ENCODE measurements at regions not wholly inside any gene's neighbourhood (a gene's known extent, or its start where the extent isn't known, plus 50 kb on each side); places are given as distances from the start of the nearest gene placed in this dataset.

DNA sequence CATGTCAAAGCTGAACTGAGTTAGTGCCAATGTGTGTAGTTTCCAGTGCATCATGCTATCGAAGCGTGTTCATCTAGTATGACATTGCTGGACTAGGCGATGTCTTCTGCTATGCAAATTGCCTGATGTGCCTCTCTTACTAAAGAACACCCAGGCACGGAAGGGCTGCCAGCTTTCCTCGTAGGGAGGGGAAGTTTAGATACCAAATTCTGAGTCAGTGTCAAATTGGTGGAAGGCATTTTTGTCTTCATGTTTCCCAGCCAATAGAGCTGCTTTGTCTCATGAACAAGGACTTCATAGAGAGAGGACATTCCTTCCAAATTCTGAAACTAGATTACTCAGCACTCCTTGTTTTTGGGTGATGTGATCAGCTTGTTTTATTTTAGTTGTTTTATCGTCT is 320.1 kb downstream of the BTBD3 start:
- H3K27me3 ChIP-seq (replicated peaks in 1 of 4; ENCODE audit: control extremely low read depth in 1 of 4, control insufficient read depth in 3 of 4, insufficient read depth in 4 of 4, low read length in 3 of 4): no peaks in the 10 kb centered on the region
- H3K79me2 ChIP-seq (ENCODE audit: control insufficient read depth, insufficient read depth, low read length): no peaks in the 10 kb centered on the region
- no peak for TF ChIP-seq EZH2 (IDR thresholded peaks at IDR 0.05; ENCODE audit: borderline replicate concordance, insufficient read depth, low read depth, low read length, poor library complexity, severe bottlenecking)
- TF ChIP-seq, protein P1, sequence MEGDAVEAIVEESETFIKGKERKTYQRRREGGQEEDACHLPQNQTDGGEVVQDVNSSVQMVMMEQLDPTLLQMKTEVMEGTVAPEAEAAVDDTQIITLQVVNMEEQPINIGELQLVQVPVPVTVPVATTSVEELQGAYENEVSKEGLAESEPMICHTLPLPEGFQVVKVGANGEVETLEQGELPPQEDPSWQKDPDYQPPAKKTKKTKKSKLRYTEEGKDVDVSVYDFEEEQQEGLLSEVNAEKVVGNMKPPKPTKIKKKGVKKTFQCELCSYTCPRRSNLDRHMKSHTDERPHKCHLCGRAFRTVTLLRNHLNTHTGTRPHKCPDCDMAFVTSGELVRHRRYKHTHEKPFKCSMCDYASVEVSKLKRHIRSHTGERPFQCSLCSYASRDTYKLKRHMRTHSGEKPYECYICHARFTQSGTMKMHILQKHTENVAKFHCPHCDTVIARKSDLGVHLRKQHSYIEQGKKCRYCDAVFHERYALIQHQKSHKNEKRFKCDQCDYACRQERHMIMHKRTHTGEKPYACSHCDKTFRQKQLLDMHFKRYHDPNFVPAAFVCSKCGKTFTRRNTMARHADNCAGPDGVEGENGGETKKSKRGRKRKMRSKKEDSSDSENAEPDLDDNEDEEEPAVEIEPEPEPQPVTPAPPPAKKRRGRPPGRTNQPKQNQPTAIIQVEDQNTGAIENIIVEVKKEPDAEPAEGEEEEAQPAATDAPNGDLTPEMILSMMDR (IDR thresholded peaks at IDR 0.05): no peak
- no peak overlapping the region for H3K9ac ChIP-seq (ENCODE audit: low read length)
- Mint-ChIP-seq H3K9me3 (ENCODE audit: insufficient read depth) (no peaks in the 10 kb centered on the region), H3K27me3 (no peaks in the 10 kb centered on the region), H3K27ac (no peak overlapping the region), H3K4me1 (no peaks in the 10 kb centered on the region), H3K4me3 (no peak overlapping the region)
- intact Hi-C loops (cut with micrococcal nuclease): no loop called here
- ChIA-PET CTCF (no interaction called here), POLR2A (no interaction called here)
- H3K9me3 ChIP-seq (ENCODE audit: control extremely low read depth in 1 of 3, control insufficient read depth in 2 of 3, insufficient read depth in 1 of 3, low read length in 2 of 3): no peaks in the 10 kb centered on the region
- ATAC-seq (ENCODE audit: low read depth): no peak
- H3K36me3 ChIP-seq (replicated peaks in 1 of 2; ENCODE audit: control extremely low read depth in 1 of 2, control insufficient read depth in 1 of 2, extremely low read depth in 1 of 2, insufficient read depth in 2 of 2, low read length in 1 of 2): no peaks in the 10 kb centered on the region
- no peak overlapping the region for H3K27ac ChIP-seq (ENCODE audit: low read length in 2 of 2)
- no peaks in the 10 kb centered on the region for H4K20me1 ChIP-seq (ENCODE audit: control insufficient read depth, insufficient read depth, low read length, poor library complexity, severe bottlenecking)
- no peak overlapping the region for H3K4me3 ChIP-seq (ENCODE audit: control extremely low read depth in 1 of 5, extremely low read depth in 1 of 5, insufficient read depth in 1 of 5, low read depth in 2 of 5, low read length in 4 of 5)
- no peak overlapping the region for H3K4me2 ChIP-seq (replicated peaks; ENCODE audit: low read depth, low read length, poor library complexity, severe bottlenecking)
- WGBS (ENCODE audit: insufficient coverage): 97% methylated on average over 3 of the region's 6 CpGs
- H2AFZ ChIP-seq (ENCODE audit: insufficient read depth, low read depth, low read length, poor library complexity, severe bottlenecking): no peak overlapping the region
- H3K4me1 ChIP-seq (ENCODE audit: control insufficient read depth in 2 of 2, insufficient read depth in 2 of 2, low read length in 2 of 2): no peaks in the 10 kb centered on the region
- DNase-seq: no peak

GRCh38 chr20:12241065-12241464 is 323.4 kb downstream of the BTBD3 start:
- H3K79me2 ChIP-seq (ENCODE audit: control insufficient read depth, insufficient read depth, low read length): no peaks in the 10 kb centered on the region
- ChIA-PET CTCF (no interaction called here), POLR2A (no interaction called here)
- intact Hi-C loops (cut with micrococcal nuclease): no loop called here
- no peaks in the 10 kb centered on the region for H3K27me3 ChIP-seq (replicated peaks in 1 of 4; ENCODE audit: control extremely low read depth in 1 of 4, control insufficient read depth in 3 of 4, insufficient read depth in 4 of 4, low read length in 3 of 4)
- no peak overlapping the region for H3K4me3 Mint-ChIP-seq
- no CpG with 5 or more reads among the region's 3 CpGs for WGBS (ENCODE audit: insufficient coverage)
- no peaks in the 10 kb centered on the region for H3K4me1 ChIP-seq (ENCODE audit: control insufficient read depth in 2 of 2, insufficient read depth in 2 of 2, low read length in 2 of 2)
- H3K27ac Mint-ChIP-seq: no peak overlapping the region
- no peaks in the 10 kb centered on the region for H3K9me3 Mint-ChIP-seq (ENCODE audit: insufficient read depth)
- H3K4me2 ChIP-seq (replicated peaks; ENCODE audit: low read depth, low read length, poor library complexity, severe bottlenecking): no peak overlapping the region
- DNase-seq (no peak), ATAC-seq (ENCODE audit: low read depth) (no peak)
- no peak overlapping the region for H3K9ac ChIP-seq (ENCODE audit: low read length)
- H2AFZ ChIP-seq (ENCODE audit: insufficient read depth, low read depth, low read length, poor library complexity, severe bottlenecking): no peak overlapping the region
- no peak overlapping the region for H3K4me3 ChIP-seq (ENCODE audit: control extremely low read depth in 1 of 5, extremely low read depth in 1 of 5, insufficient read depth in 1 of 5, low read depth in 2 of 5, low read length in 4 of 5)
- H3K36me3 ChIP-seq (replicated peaks in 1 of 2; ENCODE audit: control extremely low read depth in 1 of 2, control insufficient read depth in 1 of 2, extremely low read depth in 1 of 2, insufficient read depth in 2 of 2, low read length in 1 of 2): no peaks in the 10 kb centered on the region
- no peaks in the 10 kb centered on the region for H4K20me1 ChIP-seq (ENCODE audit: control insufficient read depth, insufficient read depth, low read length, poor library complexity, severe bottlenecking)
- H3K27ac ChIP-seq (ENCODE audit: low read length in 2 of 2): no peak overlapping the region
- no peaks in the 10 kb centered on the region for H3K27me3 Mint-ChIP-seq
- H3K9me3 ChIP-seq (ENCODE audit: control extremely low read depth in 1 of 3, control insufficient read depth in 2 of 3, insufficient read depth in 1 of 3, low read length in 2 of 3): no peaks in the 10 kb centered on the region
- TF ChIP-seq, protein P1 (IDR thresholded peaks at IDR 0.05): no peak
- no peak for TF ChIP-seq EZH2 (IDR thresholded peaks at IDR 0.05; ENCODE audit: borderline replicate concordance, insufficient read depth, low read depth, low read length, poor library complexity, severe bottlenecking)
- no peaks in the 10 kb centered on the region for H3K4me1 Mint-ChIP-seq

Data from B cell (primary cell).